Bone marrow (tissue), 2 donors: ENCODE measurements at regions not wholly inside any gene's neighbourhood (a gene's known extent, or its start where the extent isn't known, plus 50 kb on each side); places are given as distances from the start of the nearest gene placed in this dataset.

Source experiments
- DNase-seq, 2 donors: peaks; one replicate each; lab custom pipeline; 2025; lab: John Stamatoyannopoulos, UW

DNA sequence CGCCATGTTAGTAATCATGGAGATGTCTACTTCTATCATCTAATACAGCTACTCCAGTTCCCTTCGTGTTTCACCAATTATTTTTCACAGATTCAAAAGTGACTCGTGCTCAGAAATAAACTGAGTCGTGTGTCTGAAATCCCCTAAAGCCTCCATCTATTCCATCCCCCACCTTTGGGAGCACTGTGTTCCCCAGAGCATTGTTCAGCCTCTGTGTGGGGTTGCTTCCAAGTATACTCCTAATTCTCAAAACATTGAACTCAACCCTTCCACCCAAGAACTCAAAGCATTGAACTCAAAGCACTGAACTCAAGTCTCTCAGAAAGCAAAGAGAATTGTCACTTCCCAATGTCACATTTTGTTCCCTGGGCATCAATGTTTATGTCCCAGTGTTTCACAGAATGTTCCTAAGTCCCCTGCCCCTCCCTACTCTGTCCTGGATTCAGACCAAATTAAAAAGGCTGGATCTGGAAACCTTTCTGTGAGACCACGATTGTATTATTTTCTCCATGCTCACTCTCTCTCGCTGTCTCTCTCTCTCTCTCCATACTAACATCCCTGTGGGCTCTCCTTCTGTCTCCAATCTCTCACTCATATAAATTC is 138.5 kb upstream of the QRFPR start:
- DNase-seq: no peak

DNA sequence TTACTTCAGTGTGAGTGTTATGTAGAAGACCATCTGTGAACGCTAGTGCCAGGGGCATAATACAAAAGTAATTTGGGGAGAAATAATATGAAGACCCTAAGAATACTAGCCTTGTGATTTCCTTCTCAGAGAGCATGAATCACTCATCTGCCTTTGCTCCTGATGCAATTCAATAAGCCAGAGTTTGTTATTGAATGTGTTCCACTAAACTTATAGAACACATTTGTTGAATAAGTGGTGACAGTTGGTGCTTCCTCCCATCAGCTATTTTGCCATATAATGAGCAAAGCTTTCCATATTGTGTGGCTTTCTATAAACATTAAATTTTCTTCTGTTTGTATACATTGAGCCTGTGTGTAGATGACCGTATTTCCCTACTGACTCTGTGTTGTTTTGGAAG is 136.4 kb upstream of the QRFPR start:
- DNase-seq: no peak

DNA sequence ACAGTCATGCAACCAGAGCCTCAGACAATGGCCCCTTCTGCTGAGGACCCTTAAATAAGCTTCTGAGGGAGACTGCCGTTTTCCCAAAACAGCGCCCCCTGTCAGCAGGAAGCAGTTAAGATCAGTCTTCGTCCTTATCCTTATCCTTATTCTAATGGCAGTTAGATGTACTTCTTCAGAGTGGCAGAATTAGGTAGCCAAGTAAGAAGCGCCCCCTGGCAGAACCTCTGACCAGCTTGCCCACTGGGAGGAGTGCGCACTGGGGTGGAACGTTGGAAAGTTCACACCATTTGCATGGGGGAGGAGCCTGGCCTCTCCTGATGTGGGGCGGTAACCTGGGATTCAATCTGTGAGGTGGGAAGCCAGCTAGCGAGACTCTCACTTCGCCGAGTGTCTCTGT is 133.6 kb upstream of the QRFPR start:
- no peak for DNase-seq

DNA sequence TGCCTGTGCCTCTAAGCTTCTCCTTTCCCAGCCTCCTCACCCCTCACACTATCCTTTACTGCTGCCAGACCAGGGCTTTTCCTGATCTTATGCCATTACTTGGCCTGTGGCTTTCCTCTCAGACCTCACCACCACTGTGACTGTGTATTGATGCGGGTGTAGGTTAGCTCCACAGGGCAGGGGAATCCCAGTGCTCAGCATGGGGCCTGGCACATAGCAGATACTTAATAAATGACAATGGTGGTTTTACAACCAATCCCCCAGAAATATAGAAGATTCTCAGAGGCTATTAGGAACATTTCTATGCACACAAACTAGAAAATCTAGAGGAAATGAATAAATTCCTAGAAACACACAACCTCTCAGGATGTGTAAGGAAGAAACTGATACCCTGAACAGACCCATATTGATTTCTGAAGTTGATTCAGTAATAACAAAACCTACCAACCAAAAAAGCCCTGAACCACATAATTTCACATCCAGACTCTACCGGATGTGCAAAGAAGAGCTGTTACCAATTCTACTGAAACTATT is 129.6 kb upstream of the QRFPR start:
- no peak for DNase-seq

DNA sequence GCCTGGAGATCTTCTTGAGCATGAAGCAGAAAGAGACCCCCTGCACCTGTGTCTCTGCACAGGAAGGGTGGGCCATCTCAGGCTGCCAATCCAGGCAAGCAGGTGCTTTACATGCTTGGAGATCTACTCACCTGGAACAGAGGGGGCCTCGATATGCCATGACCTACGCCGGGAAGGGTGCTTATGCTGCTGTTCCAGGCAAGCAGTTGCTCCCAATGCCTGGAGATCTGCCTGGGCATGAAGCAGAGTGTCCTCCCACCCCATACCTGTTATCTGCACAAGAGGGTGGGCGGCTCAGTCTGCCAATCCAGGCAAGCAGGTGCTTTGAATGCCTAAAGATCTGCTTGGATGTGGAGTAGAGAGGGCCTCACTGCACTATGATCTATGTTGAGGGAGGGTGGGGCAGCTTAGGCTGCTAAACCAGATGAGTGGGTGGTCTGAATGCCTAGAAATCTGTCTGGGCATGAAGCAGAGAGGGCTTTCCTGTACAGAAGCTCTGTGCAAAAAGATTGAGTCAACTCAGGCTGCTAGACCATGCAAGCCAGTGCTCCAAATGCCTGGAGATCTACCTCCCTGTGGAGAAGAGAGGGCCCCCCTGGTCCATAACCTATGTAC is 104.5 kb upstream of the QRFPR start:
- DNase-seq: no peak

DNA sequence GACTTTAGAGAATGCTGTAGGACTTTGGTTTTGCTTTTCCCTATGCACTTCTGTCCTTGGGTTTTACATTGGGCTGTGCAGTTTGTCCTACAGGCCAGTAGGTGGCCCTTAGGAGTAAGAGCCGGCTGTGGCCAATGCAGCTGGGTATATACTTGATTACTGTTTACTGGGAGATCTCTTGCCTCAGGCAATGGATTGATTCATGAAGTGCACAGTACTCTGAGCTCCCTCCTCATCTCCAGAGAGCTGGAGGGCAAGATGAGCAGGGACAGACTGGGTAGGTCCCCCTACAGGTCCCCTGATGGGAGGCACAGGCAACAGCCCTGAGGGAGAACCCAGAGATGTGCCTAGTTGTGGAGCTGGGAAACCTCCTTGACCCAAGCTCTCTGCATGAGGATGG is 103.8 kb upstream of the QRFPR start:
- DNase-seq: peak in 1 of 2 donors; percentile 6

DNA sequence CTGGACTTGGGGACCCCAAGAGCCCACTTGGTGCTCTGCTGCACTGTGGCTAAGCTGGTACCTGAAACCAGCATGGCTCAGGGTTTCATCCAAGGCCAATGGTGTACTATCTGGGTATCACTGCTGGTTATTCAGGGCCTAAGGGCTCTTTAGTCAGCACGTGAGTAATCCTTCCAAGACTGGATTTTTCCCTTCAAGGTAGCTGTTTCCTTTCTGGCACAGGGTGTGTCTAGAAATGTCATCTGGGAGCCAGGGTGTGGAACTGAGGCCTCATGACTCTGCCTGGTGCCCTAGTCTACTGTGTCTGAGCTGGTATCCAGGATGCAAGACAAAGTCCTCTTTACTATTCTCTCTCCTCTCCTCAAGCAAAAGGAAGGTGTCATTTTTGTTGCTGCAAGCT is 99.0 kb upstream of the QRFPR start:
- no peak for DNase-seq

DNA sequence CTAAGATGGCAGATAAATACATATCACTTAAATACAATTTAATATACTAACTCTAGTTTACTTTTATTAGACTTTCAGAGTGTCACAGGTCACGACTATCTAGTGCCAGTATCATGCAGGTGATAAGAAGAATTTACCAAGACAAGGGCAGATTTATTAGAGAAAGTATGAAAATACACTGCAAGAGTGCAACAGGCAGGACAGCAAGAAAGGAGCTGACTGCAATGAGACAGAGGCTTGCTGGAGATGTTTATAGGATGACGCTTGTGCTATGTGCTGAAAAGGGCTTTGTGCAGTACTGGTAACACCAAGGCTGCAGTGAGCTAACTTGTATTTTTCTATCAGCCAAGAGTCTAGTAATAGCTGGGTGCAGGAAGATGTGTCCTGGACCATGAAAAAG is 96.7 kb upstream of the QRFPR start:
- no peak for DNase-seq

DNA sequence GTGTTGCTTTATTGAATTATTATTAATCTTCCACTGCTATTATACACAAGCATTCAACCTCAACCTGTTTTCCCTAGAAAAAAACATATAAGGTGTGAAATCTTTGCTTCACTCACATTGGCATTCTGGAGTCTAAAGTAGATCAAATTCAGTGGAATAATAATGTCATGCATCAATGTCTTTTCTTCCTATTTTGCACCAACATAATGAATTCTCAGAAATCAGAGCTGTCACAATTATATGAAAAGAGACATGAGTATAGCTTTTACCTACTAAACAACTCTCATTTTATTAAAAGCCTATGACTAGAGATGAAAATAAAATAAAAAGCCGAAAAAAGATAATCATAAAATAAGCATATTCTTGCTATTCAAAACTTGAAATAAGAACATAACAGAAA is 96.3 kb upstream of the QRFPR start:
- DNase-seq: no peak

DNA sequence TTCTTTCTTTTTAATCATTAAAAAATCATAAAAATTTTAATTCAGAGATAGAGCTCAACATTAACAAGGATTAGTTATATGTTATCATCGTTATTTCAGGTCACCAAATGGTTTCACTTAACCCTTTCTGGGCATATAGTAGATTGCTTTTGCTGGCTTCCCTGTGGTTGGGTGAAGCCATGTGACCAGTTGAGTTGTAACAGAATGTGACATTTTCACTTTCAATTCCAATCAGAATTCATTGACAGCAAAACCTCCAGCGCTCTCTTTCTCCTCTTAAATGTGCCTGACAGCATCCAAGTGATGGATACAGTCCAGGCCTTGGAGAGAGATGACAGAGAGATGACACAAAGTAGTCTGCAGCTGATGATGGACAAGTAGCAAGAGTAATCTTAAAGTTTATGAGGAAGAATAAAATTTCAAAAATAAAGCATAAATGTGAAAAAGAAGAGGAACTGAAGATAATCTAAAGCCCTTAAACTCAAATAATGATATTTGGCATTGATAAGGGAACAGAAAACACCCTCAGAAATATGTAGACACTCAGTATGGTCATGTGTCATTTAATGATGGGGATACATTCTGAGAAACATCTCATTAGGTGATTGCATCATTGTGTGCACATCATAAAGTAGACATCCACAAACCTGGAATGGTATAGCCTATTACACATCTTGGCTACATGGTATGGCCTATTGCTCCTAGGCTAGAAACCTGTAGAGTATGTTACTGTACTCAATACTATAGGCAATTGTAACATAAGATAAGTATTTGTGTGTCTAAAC is 92.3 kb upstream of the QRFPR start:
- DNase-seq: no peak

DNA sequence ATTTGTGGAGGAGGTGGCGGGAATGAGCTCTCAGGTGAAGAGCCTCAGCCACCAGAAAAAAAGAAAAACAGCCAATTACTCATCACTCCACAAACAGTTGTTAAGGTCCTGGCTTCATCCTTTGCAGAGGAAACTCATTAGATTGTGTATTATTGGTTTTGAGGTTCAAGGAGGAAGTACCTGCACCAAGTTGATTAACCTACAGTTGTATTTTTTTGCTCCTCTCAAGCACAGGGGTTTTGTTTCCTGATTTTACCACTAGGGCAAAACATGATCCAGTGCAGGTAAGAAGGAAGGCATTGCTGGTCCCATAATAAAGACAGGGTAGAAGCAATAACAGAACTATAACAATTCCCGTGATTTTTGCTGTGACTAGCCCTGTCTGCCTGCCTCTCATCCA is 84.0 kb upstream of the QRFPR start:
- no peak for DNase-seq

DNA sequence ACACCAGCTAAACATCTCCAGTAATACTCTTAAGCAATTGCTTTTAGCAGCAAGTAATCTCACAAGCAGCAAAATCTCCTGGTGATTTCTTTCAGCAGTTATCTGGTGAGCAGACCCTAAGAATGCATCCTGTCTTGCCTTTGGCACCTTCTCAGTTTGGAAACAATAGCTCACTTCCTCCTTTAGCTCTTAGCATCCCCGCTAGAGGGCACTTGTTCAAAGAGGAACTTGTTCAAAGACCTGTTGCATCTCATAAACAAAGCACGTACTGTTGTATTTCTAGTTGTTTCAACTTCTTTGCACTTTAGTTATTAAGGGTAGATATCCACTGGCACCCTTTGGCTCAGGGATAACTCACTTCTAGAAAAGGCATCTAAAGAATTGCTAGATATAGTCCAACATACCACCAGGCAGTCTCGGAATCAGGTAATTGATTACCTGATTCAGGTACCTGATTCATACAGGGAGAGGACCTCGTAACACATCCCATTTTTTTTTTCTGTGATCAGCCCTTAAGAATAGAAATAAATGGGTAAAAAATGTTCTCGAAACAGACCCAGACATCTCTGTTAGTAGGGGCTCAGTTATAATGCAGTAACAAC is 81.9 kb upstream of the QRFPR start:
- DNase-seq: peak in 1 of 2 donors; percentile 20

DNA sequence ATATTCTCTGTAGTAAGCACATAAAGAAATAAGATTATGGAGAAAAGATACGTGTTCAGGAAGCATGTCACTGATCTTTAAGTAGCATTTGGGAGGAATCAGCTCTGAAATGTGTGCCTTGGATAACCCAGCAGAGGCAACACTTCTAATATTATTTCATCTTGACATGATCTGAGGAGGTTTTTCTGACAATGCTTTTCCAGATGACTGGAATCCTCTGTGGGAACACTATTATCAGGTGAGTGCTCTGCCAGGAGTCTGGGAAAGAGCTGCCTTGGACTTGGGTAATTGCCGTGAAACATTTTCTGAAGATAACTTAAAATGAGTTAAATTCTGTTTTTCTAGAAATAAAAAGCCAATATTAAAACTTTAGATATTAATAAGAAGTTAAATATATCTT is 78.2 kb upstream of the QRFPR start:
- no peak for DNase-seq

DNA sequence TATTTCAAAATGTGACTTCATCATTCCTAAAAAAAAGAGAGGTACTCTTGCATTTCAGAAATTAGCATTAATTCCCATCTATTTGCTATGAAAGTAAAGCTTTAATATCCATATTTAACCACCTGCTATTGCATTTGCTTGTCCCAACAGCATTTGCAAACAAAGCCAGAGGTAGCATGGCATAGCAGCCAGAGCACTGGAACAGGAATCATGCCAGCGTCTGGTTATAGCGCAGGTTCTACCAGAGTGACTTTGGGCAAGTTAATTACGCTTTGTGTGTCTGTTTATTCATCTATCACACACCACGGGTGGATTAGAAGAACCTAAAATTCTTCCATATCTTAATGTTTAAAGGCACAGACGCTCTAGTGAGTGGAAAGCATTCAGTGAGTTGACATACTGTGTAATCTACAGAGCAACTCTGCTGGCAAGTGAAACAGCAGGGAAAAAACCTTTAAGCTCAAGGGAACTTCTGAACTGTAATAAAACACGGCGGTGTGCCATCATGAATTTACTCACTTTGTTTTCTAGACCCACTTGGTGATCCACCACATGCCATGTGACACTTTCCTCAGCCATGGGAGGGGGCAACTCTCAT is 76.6 kb upstream of the QRFPR start:
- DNase-seq: no peak

DNA sequence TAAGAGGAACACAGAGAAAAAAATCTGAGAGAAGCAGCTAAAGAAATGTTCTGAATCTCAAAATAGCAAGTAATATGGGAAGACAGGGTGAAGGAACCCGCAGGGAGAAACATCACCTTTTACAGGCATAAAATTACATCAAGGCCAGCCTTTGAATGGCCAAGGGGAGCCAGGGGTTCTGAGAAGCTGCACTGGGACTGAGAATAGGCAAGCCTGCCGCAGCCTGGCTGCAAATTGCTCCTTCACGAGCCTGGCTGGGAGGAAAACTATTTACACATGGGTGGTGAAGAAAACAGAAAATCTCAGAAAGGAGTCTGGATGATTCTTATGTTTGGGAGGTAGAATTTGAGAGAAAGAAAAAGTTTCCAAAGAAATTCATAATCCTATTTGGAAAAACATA is 74.5 kb upstream of the QRFPR start:
- DNase-seq: no peak

DNA sequence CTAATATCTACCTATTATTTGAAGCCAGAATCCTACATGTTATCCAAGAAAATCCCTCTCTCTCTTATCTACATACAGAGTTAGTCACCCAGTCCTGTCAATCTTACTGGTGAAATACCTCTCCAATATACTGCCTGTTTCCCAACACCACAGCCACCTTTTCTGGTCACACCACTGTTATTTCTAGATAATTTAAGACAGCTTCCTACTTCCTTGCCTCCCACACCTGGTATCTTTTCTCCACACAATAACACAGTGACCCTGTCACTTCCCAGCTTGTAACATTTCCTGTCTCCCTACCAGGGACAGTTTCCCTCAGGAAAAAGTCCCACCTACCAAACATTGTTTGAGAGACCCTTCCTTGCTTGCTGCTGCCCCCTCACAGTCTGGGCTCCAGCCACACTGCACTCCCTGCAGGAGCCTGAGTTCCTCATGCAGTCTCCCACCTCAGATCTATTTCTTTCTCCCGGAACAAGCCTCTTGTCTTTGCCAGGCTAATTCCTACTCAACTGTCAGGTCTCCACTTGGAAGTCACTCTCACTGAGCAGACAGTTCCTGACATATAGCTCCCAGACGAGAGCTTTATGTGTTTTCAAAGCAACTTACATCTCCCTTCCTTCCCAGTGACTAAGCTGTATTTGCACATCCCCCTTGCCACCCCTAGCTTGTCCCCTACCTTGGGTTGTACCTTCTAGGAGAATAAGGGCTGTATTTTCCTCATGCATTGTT is 73.6 kb upstream of the QRFPR start:
- DNase-seq: no peak

DNA sequence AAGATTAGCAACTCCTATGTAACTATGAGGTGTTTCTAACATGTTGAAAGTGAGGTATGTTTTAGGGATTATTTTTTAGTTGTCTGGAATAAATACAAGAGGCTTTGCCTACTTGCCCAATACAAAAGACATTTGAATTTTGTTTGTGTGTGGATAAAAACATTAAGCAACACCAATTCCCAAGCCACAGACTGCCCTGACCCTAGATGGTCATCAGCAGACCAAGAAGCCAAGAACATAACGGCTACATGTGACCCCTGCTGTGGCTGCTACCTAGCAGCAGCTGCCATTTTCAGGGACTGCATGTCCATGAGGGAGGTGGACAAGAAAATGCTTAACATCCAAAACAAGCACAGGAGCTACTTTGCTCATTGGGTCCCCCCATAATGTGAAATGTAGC is 70.5 kb upstream of the QRFPR start:
- no peak for DNase-seq

DNA sequence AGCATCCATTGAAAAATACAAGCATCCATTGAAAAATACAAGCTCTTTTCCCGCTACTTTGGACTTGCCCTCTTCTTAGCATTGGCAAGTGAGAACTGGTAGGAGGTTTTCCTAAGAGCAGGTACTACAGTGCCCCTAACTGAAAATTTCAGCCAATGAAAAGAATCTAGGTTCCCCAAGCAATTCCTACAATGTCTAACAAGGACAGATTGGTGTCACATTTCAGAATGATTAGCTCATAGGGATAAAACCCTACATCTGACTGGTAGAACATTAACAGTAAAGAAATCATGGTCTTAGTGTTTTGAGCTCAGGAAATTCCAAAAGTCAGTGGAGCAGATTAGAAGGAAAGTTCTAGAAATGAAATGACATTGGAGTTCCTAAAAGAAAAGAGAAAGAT is 68.6 kb upstream of the QRFPR start:
- DNase-seq: no peak

DNA sequence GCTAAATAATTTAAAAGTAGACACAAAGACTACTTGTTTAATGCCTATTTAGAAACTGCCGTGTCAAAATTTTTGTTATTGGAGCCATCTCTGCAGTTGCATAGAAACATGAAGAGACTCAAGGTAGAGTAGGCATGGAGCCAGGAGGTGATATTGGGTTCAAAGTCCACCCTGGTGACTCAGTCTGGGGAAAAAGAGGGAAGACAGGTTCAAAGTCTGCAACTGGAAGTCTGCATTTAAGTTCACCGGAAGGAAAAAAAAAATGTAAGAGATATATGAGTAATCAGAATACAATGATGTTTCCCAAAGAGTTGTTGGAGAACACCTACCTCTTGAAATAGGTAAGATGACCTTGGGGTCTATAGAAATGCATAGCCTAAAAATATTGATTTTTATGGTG is 67.4 kb upstream of the QRFPR start:
- DNase-seq: no peak

DNA sequence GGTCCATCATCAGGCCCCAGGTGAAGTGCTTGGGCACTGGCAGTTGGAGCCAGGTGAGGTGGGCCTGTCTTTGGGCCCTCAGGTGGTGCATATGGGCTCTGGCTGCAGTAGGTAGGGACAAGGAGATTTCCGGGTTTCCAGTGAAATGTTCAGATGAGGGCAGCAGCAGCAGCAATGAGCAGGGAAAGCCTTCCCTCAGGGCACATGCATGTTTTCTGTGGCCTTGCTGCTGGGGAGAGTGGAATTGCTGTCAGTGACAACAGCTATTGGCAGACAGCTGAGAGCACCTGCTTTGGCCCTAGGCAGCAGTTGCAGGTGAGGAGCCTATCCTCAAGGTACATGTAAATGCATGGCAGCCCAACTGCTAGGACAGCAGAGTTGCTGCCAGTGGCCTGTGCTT is 58.9 kb upstream of the QRFPR start:
- no peak for DNase-seq
